GM10266 (cell line): ENCODE measurements at regions not wholly inside any gene's neighbourhood (a gene's known extent, or its start where the extent isn't known, plus 50 kb on each side); places are given as distances from the start of the nearest gene placed in this dataset.

Source experiments
- DNase-seq: peaks from one replicate; pipeline ENCODE4 v3.0.0; 2012; ENCODE audit errors: extremely low spot score
- TF ChIP-seq, protein P1 (sequence below): IDR thresholded peaks from 2 replicates; pipeline ENCODE4 v1.5.1; 2012; ENCODE audit warnings: mild to moderate bottlenecking, low read depth; ENCODE audit not compliant: control insufficient read depth, insufficient read depth; ENCODE audit errors: missing control alignments

DNA sequence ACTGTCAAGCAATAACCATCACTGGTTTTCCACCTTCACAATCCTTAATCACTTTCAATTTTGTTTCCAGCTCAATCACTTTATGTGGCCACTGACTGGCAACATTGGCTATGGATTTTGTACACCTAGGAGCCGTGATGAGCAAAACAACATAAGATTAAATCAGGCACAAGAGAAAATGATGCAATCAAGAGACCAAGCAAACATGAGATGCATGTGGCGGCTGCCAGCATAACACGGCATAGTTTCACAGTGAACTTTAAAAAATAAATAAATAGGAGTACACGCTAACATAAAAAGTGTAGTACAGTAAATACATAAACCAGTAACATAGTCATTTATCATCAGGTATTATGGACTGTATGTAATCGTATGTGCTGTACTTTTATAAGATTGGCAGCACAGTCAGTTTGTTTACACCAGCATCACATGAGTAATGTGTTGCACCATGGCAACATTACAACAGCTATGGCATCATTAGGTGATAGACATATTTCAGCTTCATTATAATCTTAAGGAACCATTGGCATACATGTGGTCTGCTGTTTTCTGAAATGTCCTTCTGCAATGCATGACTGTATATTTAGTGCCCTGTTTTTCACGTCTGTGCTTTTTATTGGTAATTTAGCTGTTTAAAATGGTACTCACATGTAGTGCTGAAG is 83.3 kb upstream of the PRDM11 start:
- DNase-seq: no peak
- TF ChIP-seq, protein P1, sequence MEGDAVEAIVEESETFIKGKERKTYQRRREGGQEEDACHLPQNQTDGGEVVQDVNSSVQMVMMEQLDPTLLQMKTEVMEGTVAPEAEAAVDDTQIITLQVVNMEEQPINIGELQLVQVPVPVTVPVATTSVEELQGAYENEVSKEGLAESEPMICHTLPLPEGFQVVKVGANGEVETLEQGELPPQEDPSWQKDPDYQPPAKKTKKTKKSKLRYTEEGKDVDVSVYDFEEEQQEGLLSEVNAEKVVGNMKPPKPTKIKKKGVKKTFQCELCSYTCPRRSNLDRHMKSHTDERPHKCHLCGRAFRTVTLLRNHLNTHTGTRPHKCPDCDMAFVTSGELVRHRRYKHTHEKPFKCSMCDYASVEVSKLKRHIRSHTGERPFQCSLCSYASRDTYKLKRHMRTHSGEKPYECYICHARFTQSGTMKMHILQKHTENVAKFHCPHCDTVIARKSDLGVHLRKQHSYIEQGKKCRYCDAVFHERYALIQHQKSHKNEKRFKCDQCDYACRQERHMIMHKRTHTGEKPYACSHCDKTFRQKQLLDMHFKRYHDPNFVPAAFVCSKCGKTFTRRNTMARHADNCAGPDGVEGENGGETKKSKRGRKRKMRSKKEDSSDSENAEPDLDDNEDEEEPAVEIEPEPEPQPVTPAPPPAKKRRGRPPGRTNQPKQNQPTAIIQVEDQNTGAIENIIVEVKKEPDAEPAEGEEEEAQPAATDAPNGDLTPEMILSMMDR: no peak

DNA sequence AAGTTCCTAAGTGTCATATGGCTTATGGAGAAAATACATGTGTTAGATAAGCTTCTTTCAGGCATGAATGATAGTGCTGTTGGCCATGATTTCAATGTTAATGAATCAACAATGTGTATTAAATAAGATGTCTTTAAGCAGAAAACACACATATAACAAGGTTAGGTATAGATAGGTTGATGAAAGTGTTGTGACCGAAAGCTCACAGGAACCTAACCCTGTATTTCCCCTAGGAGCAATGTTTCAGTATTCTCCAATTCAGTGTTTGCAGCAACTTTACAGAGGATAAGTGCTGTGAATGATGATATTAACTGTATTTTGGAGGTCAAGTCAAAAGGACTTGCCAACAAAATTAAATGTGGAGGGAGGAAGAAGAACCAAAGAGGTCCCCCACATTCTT is 82.8 kb upstream of the PRDM11 start:
- DNase-seq: no peak
- TF ChIP-seq, protein P1: no peak

DNA sequence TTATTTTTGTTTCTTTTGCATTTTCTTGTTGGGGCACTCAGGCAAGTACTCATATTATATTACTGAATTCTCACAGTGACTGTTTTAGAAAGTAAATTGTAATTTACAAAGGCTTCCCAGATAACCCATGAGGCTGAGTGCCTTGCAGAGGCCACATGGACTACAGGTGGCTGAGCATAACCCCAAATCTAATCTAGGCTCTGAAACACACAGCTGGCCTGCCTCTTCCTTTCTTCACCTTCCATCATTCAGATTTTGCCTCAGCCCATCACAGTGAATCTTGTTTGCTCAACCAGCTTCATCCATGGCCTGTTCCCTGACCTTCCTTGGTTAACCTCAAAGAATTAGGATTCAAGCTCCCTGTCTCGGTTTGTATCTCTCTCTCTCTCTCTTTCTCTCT is 78.5 kb upstream of the PRDM11 start:
- DNase-seq: no peak
- TF ChIP-seq, protein P1: no peak

DNA sequence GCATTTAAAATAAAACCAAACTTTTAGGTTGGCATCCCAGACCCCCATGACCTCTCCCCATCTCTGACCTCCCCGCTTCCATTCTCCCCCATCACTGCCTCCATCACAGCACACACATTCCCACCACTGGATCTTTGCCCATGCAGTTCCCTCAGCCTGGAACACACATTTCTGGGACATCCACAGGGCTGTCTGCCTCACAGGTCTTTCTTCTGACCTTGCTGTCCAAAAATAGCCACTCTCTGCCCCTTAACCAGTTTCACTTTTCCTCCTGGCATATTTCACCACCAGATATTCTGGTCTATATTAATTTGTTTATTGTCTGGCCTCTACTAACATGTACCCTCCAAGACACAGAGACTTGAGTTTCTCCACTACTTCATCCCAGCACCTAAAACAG is 75.2 kb upstream of the PRDM11 start:
- no peak for DNase-seq
- TF ChIP-seq, protein P1: no peak

DNA sequence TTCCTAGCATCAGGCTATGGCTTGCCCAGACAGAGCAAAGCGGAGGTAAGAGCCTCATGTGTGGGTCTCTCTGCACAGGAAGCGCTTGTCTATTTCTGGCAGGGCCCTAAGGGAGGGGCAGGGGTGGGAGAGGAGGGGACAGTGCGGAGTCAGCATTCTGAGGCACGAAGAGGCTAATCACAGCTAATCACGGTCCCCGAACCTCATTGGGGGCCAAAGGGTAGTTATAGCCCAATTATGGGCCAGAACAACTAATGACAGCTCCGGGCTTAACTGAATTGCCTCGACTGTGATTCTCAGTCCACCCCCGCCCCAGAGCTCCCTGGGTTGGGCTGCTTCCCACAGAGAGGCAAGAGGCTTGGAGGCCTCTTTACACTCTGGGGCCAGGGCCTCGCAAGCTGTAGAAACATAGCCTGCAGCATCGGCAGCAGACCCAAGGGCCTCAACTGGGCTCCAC is 72.7 kb upstream of the PRDM11 start:
- DNase-seq: no peak
- TF ChIP-seq, protein P1: no peak

DNA sequence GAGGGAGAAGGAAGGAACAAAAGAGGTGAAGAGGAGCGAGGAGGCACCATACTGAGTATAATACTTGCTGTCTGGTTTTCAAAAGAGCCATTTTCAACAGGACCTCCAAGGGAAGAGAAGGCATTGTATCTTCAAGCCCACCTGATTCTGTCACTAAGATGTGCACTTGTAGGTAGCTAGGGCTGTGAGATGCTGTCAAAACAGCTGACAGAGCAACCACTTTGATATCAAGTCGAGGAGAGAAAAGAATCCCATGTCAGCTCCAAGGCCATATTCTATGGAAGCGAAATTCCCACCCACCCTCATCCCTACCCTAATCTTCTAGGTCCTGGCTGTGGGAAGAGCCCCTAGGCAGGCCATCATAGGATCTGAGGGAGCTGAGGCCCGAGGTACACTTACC is 70.9 kb upstream of the PRDM11 start:
- TF ChIP-seq, protein P1: no peak
- DNase-seq: no peak

DNA sequence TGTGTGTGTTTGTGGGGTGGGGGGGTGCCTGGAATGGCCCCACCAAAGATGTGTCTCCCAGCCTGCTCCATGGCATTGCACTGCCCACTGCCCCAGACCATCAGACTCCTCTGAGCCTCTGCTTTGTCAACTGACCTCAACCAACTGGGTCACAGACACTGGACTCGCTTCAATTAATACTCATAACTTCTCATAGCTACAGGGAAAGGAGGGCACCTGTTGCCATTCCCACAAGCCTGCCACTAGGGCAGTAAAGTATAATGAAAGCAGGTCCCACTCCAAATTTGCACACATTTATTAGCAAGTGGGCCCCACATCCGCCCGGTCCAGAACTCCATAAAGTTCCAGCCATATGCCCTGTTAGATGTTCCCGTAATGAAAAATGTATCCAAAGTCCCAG is 70.5 kb upstream of the PRDM11 start:
- TF ChIP-seq, protein P1: no peak
- DNase-seq: no peak
